Naive thymus-derived CD8-positive, alpha-beta T cell (primary cell): ENCODE measurements at regions not wholly inside any gene's neighbourhood (a gene's known extent, or its start where the extent isn't known, plus 50 kb on each side); places are given as distances from the start of the nearest gene placed in this dataset.

Source experiments
- ATAC-seq, 2 donors: fragments of 150-1000 bp; cut with Tn5 transposase in 1 of 2; sonication (Bioruptor Pico), chemical (Tn5 transposase) in 1 of 2; 1 replicate in 1 of 2; 2 replicates in 1 of 2; pipeline ENCODE4 v1.10.0; 2021; ENCODE audit warnings: mild to moderate bottlenecking in 2 of 2, moderate library complexity in 2 of 2
- POLR2A ChIA-PET: fragments of 350-600 bp; sonication (Branson Sonifier 250); formaldehyde crosslinking; loops from one replicate; lab custom pipeline; 2021; ENCODE audit warnings: antibody characterized with exemption; lab: Charles Lee
- DNase-seq, 10 donors: peaks; one replicate each; pipeline versions ENCODE4 v3.0.0 to v3.0.0-alpha.2; 2020 to 2022
- H3K27ac Mint-ChIP-seq, 10 donors: one replicate each; pipeline ENCODE4 v1.8.0; 2020 to 2022; ENCODE audit warnings: mild to moderate bottlenecking in 10 of 10, mixed read lengths in 10 of 10, moderate library complexity in 4 of 10, inconsistent platforms in 1 of 10
- H3K27me3 Mint-ChIP-seq, 5 donors: one replicate each; pipeline ENCODE4 v1.8.0; 2021 to 2022; ENCODE audit warnings: mixed read lengths in 5 of 5
- H3K36me3 Mint-ChIP-seq, 3 donors: one replicate each; pipeline ENCODE4 v1.8.0; 2020 to 2022; ENCODE audit warnings: mixed read lengths in 3 of 3, mild to moderate bottlenecking in 2 of 3, inconsistent platforms in 1 of 3
- H3K4me1 Mint-ChIP-seq, 4 donors: one replicate each; pipeline ENCODE4 v1.8.0; 2021 to 2022; ENCODE audit warnings: mixed read lengths in 4 of 4
- H3K4me3 Mint-ChIP-seq, 10 donors: one replicate each; pipeline ENCODE4 v1.8.0; 2020 to 2022; ENCODE audit warnings: mild to moderate bottlenecking in 10 of 10, mixed read lengths in 10 of 10, moderate library complexity in 6 of 10, inconsistent platforms in 1 of 10
- H3K9me3 Mint-ChIP-seq, 9 donors: one replicate each; pipeline ENCODE4 v1.8.0; 2020 to 2022; ENCODE audit warnings: mixed read lengths in 9 of 9, mild to moderate bottlenecking in 3 of 9, inconsistent platforms in 1 of 9, moderate library complexity in 1 of 9

DNA sequence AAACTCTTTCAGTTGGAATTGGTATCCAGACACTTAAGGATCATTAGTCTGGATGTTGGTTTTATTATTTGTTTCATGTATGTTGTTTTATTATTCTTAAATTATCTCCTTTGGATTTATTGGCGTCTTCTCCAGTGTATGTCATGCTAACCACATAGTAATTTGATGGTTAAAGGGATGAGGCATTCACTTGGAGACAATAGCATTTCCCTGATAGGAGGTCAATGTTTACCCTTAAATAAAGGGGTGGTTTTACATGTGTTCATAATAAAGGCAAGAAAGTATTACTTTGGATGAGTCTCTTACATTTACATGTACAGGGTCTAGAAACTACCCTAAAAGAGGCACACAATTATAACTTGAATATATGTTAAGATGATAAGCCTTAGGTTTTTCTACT is 51.2 kb upstream of the RNF144B start:
- Mint-ChIP-seq H3K36me3 (peaks cover 0 to 4% (median 0%) of the 10 kb centered on the region in 3 donors), H3K4me3 (no peak overlapping the region), H3K27me3 (peaks cover 0 to 4% (median 1%) of the 10 kb centered on the region in 5 donors), H3K27ac (no peak overlapping the region), H3K9me3 (no peaks in the 10 kb centered on the region), H3K4me1 (peaks cover 0 to 7% (median 1%) of the 10 kb centered on the region in 4 donors)
- ATAC-seq = no peak
- no peak for DNase-seq
- POLR2A ChIA-PET = no interaction called here

DNA sequence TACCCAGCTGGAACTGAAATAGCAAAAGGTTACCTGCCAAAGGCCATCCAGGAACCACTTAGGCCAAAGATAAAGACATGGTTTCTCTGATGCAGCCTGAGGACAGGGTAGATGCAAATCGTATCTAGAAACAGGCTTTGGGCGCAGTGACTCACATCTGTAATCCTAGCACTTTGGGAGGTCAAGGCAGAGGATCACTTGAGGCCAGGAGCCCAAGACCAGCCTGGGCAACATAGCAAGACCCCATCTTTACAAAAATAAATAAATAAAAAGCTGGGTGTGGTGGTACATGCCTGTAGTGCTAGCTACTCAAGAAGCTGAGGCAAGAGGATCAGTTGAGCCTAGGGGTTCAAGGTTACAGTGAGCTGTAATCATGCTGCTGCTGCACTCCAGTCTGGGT is 52.9 kb upstream of the RNF144B start:
- POLR2A ChIA-PET = no interaction called here
- H3K4me1 Mint-ChIP-seq = peaks cover 0 to 17% (median 1%) of the 10 kb centered on the region in 4 donors
- H3K4me3 Mint-ChIP-seq = no peak overlapping the region
- H3K9me3 Mint-ChIP-seq = no peaks in the 10 kb centered on the region
- H3K27ac Mint-ChIP-seq = no peak overlapping the region
- no peak for DNase-seq
- H3K36me3 Mint-ChIP-seq = no peaks in the 10 kb centered on the region
- H3K27me3 Mint-ChIP-seq = peaks cover 0 to 4% (median 1%) of the 10 kb centered on the region in 5 donors
- ATAC-seq = no peak

DNA sequence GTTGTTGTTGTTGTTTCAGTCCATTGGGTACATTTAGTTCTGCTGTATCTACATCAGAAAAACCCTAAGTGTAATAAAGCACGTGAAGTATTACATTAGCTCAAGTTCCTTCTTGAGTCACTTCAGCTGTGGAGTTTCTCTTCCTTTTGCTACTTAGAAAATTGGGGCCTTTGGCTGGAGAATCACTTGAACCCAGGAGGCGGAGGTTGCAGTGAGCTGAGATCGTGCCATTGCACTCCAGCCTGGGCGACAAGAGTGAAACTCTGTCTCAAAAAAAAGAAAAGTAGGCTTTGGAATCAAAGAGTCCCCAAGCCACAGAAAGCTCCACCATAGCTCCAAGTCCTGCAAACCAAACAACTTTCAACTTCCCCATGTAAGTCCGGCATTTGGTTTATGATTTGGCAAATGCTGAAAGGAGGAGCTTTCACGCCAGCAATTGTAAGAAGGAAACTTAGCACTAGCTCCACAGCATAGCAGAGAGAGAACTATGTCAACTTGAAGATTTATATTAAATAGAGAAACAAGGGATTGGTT is 56.5 kb upstream of the RNF144B start:
- DNase-seq (no peak), ATAC-seq (no peak)
- H3K4me3 Mint-ChIP-seq = peak overlapping the region in 1 of 10 donors; percentile 46
- peaks cover 0 to 25% (median 1%) of the 10 kb centered on the region in 4 donors for H3K4me1 Mint-ChIP-seq
- peaks cover 0 to 9% (median 1%) of the 10 kb centered on the region in 5 donors for H3K27me3 Mint-ChIP-seq
- peak overlapping the region in 1 of 10 donors; percentile 60 for H3K27ac Mint-ChIP-seq
- no peaks in the 10 kb centered on the region for H3K9me3 Mint-ChIP-seq
- H3K36me3 Mint-ChIP-seq = no peaks in the 10 kb centered on the region
- POLR2A ChIA-PET = no interaction called here

DNA sequence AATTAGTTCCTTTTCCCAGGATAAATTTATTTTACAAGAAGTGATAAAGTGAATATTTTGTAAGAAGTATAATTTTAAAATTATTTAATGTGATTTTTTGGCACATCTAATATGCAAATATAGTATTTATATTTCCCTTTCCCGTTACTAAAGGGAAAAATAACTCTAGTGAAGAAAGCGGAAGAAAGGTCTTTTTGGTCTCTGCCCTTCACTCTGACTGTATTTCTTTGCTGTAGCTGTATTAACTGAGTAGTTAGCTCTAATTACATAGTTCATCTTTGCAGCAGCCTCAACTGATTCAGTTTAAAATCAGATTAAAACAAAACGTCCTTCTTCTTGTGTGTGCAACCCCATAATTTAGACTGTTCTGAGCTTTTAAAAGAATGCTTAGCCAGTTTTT is 57.4 kb upstream of the RNF144B start:
- ATAC-seq = no peak
- Mint-ChIP-seq H3K27me3 (peaks cover 0 to 14% (median 3%) of the 10 kb centered on the region in 5 donors), H3K4me1 (peaks cover 0 to 25% (median 1%) of the 10 kb centered on the region in 4 donors), H3K36me3 (no peaks in the 10 kb centered on the region), H3K27ac (no peak overlapping the region), H3K4me3 (no peak overlapping the region), H3K9me3 (no peaks in the 10 kb centered on the region)
- POLR2A ChIA-PET = no interaction called here
- DNase-seq = no peak

DNA sequence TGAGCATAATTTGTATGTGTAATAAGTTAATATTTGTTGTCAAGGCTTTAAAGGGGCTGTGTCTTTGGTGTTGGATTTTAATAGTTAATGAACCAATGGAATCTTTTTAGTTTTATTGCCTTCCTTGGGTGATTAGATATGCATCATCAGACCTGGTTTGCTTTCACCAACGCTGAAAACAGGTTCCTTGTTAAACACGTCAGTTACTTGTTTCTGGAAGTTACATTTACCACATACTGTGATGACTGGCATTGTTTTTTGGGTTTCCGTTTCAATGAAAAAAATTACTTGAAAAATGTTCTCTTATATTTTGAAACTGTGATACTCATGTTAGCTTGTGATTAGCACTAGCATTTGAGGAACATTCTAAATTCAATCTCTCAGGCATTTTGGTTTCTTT is 58.6 kb upstream of the RNF144B start:
- no peaks in the 10 kb centered on the region for H3K36me3 Mint-ChIP-seq
- H3K27me3 Mint-ChIP-seq = peaks cover 0 to 14% (median 3%) of the 10 kb centered on the region in 5 donors
- POLR2A ChIA-PET = no interaction called here
- peaks cover 0 to 25% (median 1%) of the 10 kb centered on the region in 4 donors for H3K4me1 Mint-ChIP-seq
- peak overlapping the region in 1 of 10 donors; percentile 56 for H3K27ac Mint-ChIP-seq
- H3K4me3 Mint-ChIP-seq = peak overlapping the region in 1 of 10 donors; percentile 30
- DNase-seq = no peak
- no peak for ATAC-seq
- no peaks in the 10 kb centered on the region for H3K9me3 Mint-ChIP-seq

DNA sequence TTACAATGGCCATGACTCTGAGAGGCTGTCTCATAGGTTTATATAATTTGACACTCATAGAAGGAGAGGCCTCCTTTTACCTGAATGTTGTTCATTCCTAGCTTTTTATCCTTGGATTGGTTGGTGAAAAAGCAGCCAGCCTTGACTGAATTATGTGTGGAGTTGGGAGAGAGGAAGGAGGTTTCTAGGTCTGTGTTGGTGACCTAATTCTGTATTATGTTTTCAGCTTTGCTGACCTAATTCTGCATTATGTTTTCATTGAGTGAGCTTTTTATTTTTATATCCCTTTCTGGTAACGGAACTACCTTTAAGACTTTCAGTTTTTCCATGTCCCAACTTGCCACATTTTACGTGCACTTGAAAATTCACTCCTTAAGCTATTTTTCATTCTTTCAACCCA is 59.1 kb upstream of the RNF144B start:
- Mint-ChIP-seq H3K9me3 (no peaks in the 10 kb centered on the region), H3K27me3 (peaks cover 0 to 14% (median 3%) of the 10 kb centered on the region in 5 donors), H3K4me1 (peaks cover 0 to 25% (median 1%) of the 10 kb centered on the region in 4 donors), H3K4me3 (peak overlapping the region in 1 of 10 donors; percentile 1), H3K36me3 (no peaks in the 10 kb centered on the region), H3K27ac (peak overlapping the region in 1 of 10 donors; percentile 56)
- POLR2A ChIA-PET = no interaction called here
- DNase-seq = no peak
- no peak for ATAC-seq

DNA sequence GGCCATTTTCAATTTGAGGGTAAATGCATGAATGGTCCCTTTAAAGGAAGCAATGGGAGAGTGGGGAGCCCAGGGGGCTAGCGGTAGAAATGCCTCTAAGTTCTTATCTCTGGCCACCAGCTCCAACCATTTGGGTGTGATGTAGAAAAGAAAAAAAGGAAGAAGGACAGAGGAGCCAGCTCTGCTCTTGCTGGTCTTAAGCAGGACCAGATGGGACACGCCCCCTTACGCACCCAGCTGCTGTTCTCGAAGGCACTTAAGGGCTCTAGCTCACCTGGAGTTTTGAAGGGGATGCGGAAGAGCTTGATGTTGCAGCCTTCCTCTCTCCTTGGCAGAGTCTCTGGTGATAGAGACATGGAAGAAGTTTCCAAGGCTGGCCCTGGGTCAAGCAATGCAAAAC is 59.5 kb upstream of the RNF144B start:
- no peak for ATAC-seq
- Mint-ChIP-seq H3K4me3 (no peak overlapping the region), H3K36me3 (no peaks in the 10 kb centered on the region), H3K4me1 (peaks cover 0 to 25% (median 1%) of the 10 kb centered on the region in 4 donors), H3K9me3 (no peaks in the 10 kb centered on the region), H3K27ac (peak overlapping the region in 1 of 10 donors; percentile 24), H3K27me3 (peaks cover 0 to 13% (median 3%) of the 10 kb centered on the region in 5 donors)
- POLR2A ChIA-PET = interaction anchor here (0.5 kb wide), 1 partner anchor 54 kb away, joined by 5 read pairs; no protein-coding TSS in a partner anchor
- DNase-seq = no peak

DNA sequence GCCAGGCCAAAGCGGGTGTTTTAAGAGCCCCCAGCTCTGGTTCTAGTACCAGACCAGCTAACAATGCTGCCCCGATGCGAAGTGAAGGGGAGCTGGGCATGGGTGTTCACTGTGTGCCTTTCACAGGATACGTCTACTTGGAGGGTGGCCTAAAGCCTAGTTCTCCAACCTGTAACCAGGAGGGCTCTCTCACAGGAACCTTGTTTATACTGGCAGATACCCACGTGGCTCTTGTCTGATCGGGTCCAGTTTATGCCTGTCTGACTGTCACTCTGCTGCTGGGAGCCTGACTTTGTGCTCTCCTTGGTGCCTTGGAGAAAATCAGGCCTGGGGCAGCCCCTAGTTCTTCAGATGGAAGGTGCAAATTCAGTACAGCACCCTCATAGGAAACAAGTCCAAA is 60.2 kb upstream of the RNF144B start:
- Mint-ChIP-seq H3K27ac (peak overlapping the region in 1 of 10 donors; percentile 24), H3K4me3 (no peak overlapping the region), H3K36me3 (no peaks in the 10 kb centered on the region), H3K9me3 (no peaks in the 10 kb centered on the region), H3K27me3 (peaks cover 0 to 10% (median 3%) of the 10 kb centered on the region in 5 donors), H3K4me1 (peaks cover 0 to 25% (median 0%) of the 10 kb centered on the region in 4 donors)
- POLR2A ChIA-PET = interaction anchor here (0.5 kb wide), 1 partner anchor 54 kb away, joined by 5 read pairs; no protein-coding TSS in a partner anchor
- DNase-seq (no peak), ATAC-seq (no peak)

DNA sequence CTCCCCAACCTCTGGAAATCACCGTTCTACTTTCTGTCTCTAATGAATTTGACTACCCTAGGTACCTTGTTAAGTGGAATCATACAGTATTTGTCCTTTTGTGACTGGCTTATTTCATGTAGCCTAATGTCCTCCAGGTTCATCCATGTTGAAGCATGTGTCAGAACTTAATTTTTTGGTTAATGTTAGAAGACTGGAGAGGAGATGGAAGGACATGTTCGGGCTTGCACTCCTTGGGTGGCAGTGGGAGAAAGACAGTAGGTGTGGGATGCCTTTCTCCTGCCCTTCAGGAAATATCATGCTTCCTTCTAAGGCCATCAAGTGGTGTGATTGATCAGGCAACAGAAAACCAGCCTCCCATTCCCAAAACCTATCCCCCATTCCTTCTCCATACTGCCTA is 61.1 kb upstream of the RNF144B start:
- no peaks in the 10 kb centered on the region for H3K9me3 Mint-ChIP-seq
- H3K27ac Mint-ChIP-seq = no peak overlapping the region
- H3K36me3 Mint-ChIP-seq = no peaks in the 10 kb centered on the region
- H3K27me3 Mint-ChIP-seq = peaks cover 0 to 10% (median 3%) of the 10 kb centered on the region in 5 donors
- POLR2A ChIA-PET = no interaction called here
- DNase-seq = no peak
- peaks cover 0 to 24% (median 0%) of the 10 kb centered on the region in 4 donors for H3K4me1 Mint-ChIP-seq
- no peak overlapping the region for H3K4me3 Mint-ChIP-seq
- no peak for ATAC-seq

DNA sequence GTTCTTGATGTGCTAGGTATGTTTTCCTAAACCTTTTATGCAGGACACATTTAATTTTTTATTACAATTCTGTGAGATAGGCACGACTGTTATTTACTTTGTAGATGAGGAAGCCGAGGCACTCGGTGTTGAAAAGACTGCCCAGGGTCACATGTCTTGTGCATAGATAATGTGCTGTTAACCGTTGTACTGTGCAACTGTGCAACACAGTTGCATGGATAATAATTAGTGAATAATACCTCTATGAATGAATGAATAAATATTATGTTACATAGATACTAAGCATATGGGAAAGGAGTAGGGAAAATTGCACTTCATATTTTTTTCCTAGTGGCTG is 60.3 kb upstream of the DEK start:
- Mint-ChIP-seq H3K4me3 (no peak overlapping the region), H3K36me3 (no peaks in the 10 kb centered on the region), H3K4me1 (peaks cover 0 to 13% (median 0%) of the 10 kb centered on the region in 4 donors), H3K9me3 (no peaks in the 10 kb centered on the region), H3K27me3 (peaks cover 0 to 10% (median 0%) of the 10 kb centered on the region in 5 donors), H3K27ac (no peak overlapping the region)
- POLR2A ChIA-PET = no interaction called here
- no peak for DNase-seq
- no peak for ATAC-seq

DNA sequence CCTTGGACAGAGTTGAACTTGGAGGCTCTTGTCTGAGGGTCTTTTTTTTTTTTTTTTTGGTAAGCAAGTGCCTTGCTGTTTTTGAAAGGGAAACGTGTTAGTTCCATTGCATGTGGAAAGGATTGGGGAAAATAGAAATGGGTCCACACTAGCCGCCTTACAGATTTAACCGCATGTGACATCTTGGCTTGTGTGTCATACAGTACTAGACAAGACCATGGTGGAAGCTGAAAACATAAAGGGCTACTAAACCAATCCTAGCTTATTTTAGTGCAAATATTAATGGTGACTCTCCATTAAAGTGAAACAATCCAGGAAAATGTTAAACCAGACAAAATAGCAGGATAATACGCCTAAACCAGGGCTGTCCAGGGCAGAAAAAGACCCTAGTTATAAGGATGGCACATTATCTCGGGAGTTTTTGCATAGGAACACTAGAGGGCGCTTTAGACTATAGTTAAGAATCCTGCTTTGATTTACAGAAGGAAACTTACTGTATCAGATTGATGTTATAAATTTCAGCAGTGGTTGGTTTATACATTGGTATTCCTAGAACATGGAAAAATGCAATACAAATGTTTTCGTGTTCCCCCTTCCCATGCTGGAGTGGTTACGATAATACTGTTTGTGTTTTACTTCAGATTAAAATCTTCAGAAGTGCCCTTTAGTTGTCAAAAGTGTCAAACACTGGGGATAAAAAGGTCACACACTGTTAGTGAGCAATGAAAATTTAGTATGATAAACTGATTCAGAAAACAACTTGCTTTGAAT is 59.8 kb upstream of the DEK start:
- ATAC-seq = peak; percentile 23 to 50
- no peaks in the 10 kb centered on the region for H3K9me3 Mint-ChIP-seq
- no peaks in the 10 kb centered on the region for H3K36me3 Mint-ChIP-seq
- H3K4me3 Mint-ChIP-seq = no peak overlapping the region
- peaks cover 0 to 10% (median 0%) of the 10 kb centered on the region in 5 donors for H3K27me3 Mint-ChIP-seq
- POLR2A ChIA-PET = interaction anchor here (0.7 kb wide), 2 partner anchors 43 to 183 kb away, joined by 3 read pairs; no protein-coding TSS in a partner anchor
- peaks cover 0 to 13% (median 0%) of the 10 kb centered on the region in 4 donors for H3K4me1 Mint-ChIP-seq
- no peak overlapping the region for H3K27ac Mint-ChIP-seq
- peak in 5 of 10 donors; percentile 11 to 55 (median 51) for DNase-seq

DNA sequence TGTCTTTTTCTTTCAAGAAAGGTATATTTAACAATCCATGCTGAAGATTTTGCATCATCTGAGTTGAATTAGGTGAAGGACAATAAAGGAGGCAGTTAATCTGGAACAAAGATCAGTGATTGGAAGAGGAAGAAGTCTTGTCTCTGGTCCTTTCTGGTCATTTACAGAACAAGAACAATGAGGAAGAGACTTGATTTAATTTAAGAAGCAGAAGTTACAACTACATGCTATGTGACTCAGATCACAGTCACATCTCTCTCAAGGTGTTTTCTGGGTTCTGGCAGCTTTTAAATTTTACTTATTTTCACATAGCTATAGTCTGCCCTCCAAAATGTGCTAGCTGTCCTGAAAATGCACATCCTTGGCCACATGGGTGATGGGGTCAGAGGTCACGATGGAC is 53.5 kb upstream of the DEK start:
- Mint-ChIP-seq H3K4me1 (no peaks in the 10 kb centered on the region), H3K27me3 (no peaks in the 10 kb centered on the region), H3K9me3 (no peaks in the 10 kb centered on the region), H3K27ac (no peak overlapping the region), H3K4me3 (no peak overlapping the region), H3K36me3 (no peaks in the 10 kb centered on the region)
- POLR2A ChIA-PET = no interaction called here
- DNase-seq (no peak), ATAC-seq (no peak)

DNA sequence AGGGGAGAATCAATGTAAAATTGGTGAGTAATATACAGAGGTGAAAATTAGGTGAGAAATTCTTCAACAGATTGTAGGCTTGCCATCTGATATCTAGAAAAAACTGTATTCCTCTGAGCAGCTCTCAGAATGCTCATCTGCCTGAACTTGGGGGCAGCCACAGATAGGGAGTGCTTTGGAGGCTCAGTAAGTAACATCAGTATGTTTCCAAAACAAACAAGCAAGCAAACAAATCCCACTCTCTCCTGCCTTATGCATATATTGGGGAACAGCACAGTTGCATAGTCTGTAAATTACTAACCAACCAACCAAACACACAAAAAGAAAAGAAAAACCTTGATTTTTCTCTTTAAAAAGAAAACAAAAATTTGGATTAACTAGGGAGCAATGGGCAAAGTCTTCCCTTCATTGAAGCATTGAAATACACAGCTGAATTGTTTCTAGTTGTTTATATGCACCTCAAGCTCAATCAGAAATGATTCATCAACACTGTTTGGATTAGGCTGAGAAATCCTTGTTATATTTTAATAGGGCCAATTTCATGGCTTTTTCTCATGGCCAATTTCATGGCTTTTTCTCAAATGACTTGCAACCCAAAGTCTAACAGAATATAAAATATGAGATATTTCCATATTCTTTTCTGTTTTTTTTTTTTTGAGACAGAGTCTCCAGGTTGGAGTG is 50.1 kb upstream of the DEK start:
- Mint-ChIP-seq H3K27me3 (peaks cover 1 to 11% (median 3%) of the 10 kb centered on the region in 5 donors), H3K27ac (no peak overlapping the region), H3K4me3 (no peak overlapping the region), H3K9me3 (peaks cover 0 to 3% (median 0%) of the 10 kb centered on the region in 9 donors), H3K36me3 (no peaks in the 10 kb centered on the region), H3K4me1 (no peaks in the 10 kb centered on the region)
- DNase-seq (no peak), ATAC-seq (no peak)
- POLR2A ChIA-PET = no interaction called here
